ENCODE measurements at regions not wholly inside any gene's neighbourhood (a gene's known extent, or its start where the extent isn't known, plus 50 kb on each side); places are given as distances from the start of the nearest gene placed in this dataset.

DNA sequence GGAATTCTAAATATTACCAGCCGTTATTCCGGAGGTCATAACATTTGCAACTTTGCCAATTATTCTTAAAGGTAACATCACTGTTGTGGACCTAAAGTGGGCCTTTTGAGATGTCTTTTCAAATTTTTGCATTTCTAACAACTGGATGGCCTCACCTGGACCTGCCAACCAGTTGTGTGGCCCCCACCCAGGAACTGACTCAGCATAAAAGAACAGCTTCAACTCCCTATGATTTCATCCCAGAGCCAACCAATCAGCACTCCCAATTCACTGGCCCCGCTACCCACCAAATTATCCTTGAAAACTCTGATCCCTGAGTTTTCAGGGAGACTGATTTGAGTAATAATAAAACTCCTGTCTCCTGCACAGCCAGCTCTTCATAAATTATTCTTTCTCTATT lies 489.7 kb upstream of the LMCD1 start:
- TF ChIP-seq EZH2phosphoT487 (IDR thresholded peaks at IDR 0.05; ENCODE audit: insufficient read depth, low read depth), result no peak
- no peak for TF ChIP-seq EZH2 (IDR thresholded peaks at IDR 0.05; ENCODE audit: insufficient read depth, poor library complexity, severe bottlenecking)

Measured in GM23248 (cell line).